RWPE1 (cell line): ENCODE measurements at regions not wholly inside any gene's neighbourhood (a gene's known extent, or its start where the extent isn't known, plus 50 kb on each side); places are given as distances from the start of the nearest gene placed in this dataset.

ENCODE experiments used
- CTCF ChIA-PET: fragments of 350-600 bp; sonication (Branson Sonifier 250); formaldehyde crosslinking; extraction: SDS; loops from one replicate; lab custom pipeline; 2021; lab: Yijun Ruan, JAX
- POLR2A ChIA-PET: fragments of 400-600 bp; formaldehyde crosslinking; extraction: SDS; loops from one replicate; lab custom pipeline; 2020; ENCODE audit warnings: antibody characterized with exemption; ENCODE audit not compliant: low non-redundant PET; lab: Yijun Ruan, JAX
- DNase-seq: peaks from one replicate; pipeline ENCODE4 v3.0.0; 2012; ENCODE audit warnings: low spot score
- H3K27ac ChIP-seq: fragments of 450-650 bp; 2 replicates; pipeline ENCODE4 v1.5.1; 2017
- TF ChIP-seq, protein P1 (sequence below): fragments of 450-650 bp; conservative IDR thresholded peaks from 2 replicates; pipeline ENCODE4 v1.5.1; 2017; ENCODE audit warnings: low read depth, mild to moderate bottlenecking

DNA sequence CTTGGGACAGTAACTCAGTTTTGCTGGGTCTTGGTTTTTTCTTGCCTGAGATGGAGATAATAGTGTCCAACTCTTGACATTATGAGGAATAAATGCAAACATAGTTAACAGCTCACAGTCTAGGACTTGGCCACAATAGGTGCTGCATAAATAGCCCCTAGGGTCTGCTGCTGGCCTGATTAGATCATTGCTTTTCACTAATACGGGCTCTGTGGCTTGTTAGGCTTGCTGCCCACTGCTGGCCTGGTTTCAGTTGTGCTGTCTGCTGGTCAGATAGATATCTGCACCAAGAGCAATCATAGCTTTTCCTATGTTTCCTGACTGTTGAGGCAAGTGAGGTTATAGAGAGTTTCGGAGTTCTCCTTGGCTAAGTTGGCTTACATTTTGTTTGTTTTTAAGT is 246.1 kb downstream of the DNAJB9 start:
- no peak for DNase-seq
- no peak overlapping the region for H3K27ac ChIP-seq
- ChIA-PET POLR2A (no interaction called here), CTCF (no interaction called here)
- TF ChIP-seq, protein P1, sequence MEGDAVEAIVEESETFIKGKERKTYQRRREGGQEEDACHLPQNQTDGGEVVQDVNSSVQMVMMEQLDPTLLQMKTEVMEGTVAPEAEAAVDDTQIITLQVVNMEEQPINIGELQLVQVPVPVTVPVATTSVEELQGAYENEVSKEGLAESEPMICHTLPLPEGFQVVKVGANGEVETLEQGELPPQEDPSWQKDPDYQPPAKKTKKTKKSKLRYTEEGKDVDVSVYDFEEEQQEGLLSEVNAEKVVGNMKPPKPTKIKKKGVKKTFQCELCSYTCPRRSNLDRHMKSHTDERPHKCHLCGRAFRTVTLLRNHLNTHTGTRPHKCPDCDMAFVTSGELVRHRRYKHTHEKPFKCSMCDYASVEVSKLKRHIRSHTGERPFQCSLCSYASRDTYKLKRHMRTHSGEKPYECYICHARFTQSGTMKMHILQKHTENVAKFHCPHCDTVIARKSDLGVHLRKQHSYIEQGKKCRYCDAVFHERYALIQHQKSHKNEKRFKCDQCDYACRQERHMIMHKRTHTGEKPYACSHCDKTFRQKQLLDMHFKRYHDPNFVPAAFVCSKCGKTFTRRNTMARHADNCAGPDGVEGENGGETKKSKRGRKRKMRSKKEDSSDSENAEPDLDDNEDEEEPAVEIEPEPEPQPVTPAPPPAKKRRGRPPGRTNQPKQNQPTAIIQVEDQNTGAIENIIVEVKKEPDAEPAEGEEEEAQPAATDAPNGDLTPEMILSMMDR: no peak

DNA sequence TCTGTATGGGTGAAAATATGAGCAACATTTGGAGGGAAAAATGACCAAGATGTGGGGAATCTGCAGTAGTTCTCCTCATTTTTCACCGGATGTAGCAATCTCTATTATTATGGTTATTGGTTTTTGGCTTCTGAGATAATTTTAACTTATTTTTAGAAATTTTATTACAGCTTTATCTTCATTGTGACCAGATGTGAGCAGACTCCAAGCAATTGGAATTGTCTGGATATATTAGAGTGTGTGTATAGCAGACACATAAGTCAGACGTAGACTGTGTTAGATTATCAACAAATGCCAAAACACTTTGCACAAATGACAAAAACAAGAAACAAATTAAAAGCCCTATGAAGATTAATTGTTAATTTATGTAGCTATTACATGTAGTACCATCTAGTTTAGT is 249.1 kb downstream of the DNAJB9 start:
- H3K27ac ChIP-seq: no peak overlapping the region
- POLR2A ChIA-PET: no interaction called here
- TF ChIP-seq, protein P1: no peak
- no peak for DNase-seq
- CTCF ChIA-PET: no interaction called here

DNA sequence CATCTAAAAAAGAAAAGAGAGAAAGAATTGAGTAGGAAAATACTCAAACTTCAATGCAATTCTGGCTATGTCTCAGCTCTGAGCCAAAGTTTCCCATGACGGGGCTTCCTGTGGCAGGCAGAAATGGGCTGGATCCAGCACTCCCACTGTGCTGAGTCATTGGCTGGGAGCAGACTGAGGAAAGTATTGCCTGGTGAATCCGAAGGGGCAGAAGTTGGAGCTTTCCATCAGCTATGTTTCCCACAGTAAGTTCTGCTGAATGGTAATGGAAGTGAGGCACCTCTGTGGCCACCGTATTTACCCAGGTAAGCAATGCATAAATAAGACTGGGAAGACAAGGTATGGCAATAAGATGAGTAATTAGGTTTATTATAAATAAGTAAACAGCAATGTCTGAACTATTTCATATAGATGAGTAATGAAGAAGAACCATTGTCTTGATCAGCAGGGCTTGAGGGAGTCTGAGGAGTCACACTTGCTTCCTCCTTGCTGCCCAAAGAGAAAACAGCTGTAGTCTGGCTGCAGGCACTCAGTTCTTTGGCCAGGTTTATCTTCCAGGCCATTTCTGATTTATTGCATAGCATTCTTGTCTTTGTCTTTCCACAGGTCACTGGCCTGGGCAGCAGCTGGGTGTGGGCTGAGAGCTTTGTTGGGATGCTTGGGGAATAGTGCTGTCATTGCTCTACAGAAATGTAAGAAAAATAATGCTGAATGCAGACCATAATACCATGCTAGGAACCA is 255.3 kb downstream of the DNAJB9 start:
- H3K27ac ChIP-seq: no peak overlapping the region
- TF ChIP-seq, protein P1: no peak
- ChIA-PET CTCF (no interaction called here), POLR2A (no interaction called here)
- no peak for DNase-seq

DNA sequence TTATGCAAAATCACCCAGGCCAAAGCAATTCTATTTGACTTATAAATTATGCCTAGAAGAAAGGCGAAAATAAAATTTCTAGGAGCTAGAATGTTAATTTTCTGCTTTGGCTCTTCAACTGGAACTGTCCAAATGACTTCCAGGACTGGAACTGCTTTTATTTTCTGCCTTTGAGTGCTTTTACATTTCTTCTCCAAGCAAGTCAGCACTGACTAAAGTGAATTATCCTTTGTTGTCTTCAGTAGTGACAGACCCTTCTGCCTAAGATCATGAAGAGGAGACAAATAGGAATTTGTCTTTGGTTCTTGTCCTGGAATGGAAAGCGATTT is 255.9 kb downstream of the DNAJB9 start:
- H3K27ac ChIP-seq: no peak overlapping the region
- DNase-seq: no peak
- TF ChIP-seq, protein P1: no peak
- ChIA-PET CTCF (no interaction called here), POLR2A (no interaction called here)

DNA sequence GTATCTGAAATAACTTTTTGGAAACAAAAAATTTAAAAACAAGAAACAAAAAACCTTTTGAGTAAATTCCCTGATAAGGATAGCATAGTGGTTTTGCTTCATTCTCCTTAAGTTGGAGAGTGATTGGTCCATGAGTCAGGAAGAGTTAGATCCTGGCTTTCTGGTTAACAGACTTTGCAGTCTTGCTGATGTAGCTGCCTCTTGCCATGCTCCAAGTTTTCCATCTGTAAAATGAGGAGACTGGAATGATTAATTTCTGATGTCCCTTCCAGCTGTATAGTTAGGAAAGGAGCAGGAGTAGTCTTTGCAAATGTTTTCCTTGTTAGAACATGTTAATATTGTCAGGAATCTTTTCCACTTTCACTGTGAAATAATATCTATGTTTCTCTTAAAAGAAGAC is 266.6 kb downstream of the DNAJB9 start:
- DNase-seq: no peak
- ChIA-PET CTCF (no interaction called here), POLR2A (no interaction called here)
- no peak overlapping the region for H3K27ac ChIP-seq
- TF ChIP-seq, protein P1: no peak

DNA sequence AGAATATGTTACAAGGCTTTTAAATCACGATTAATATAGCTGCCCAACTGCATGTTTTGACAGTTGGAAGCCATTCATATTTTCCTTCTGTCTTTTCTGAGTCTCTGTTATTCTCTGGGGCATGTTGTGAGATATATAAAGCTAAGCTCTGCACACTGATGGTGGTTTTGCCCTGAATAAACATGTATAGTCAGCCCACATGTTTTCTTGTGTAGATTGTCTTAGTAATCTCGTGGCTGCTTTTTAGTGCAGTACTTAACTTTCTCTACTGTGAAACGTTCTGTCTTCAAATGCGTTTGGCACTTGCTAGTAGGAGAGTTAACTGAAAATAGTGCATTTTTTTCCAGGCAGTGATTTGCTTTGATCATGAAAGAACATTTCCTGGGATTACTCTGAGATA is 268.5 kb downstream of the DNAJB9 start:
- DNase-seq: no peak
- POLR2A ChIA-PET: no interaction called here
- H3K27ac ChIP-seq: no peak overlapping the region
- CTCF ChIA-PET: no interaction called here
- TF ChIP-seq, protein P1: no peak
